Stimulated activated CD4-positive, alpha-beta T cell treated with anti-CD3 and anti-CD28 coated beads, Interleukin-1b, Interleukin-23, amount 100 ng/mL, for 24 hours (primary cell): ENCODE measurements at regions not wholly inside any gene's neighbourhood (a gene's known extent, or its start where the extent isn't known, plus 50 kb on each side); places are given as distances from the start of the nearest gene placed in this dataset.

Experiments
- DNase-seq, 4 experiments: peaks; one replicate each; pipeline ENCODE4 v3.0.0-alpha.2; 2020; ENCODE audit warnings: low read depth in 4 of 4, low spot score in 1 of 4

GRCh38 chr16:85433477-85433876 lies 179.6 kb upstream of the GSE1 start:
- DNase-seq, result no peak

GRCh38 chr16:85435286-85435685 lies 177.8 kb upstream of the GSE1 start:
- DNase-seq, result no peak

GRCh38 chr16:85435700-85436099 lies 177.4 kb upstream of the GSE1 start:
- DNase-seq, result no peak

- DNase-seq, result no peak
Observed at GRCh38 chr16:85436207-85436606, 176.9 kb upstream of the GSE1 start.

- DNase-seq, result no peak
Observed at GRCh38 chr16:85436636-85437165, 176.4 kb upstream of the GSE1 start.

- DNase-seq, result no peak
Observed at GRCh38 chr16:85437166-85438052, 175.7 kb upstream of the GSE1 start.

GRCh38 chr16:85438981-85439685 lies 174.0 kb upstream of the GSE1 start:
- no peak for DNase-seq

- DNase-seq, result no peak
Observed at GRCh38 chr16:85440744-85441143, 172.4 kb upstream of the GSE1 start.

GRCh38 chr16:85441189-85441889 lies 171.8 kb upstream of the GSE1 start:
- DNase-seq, result no peak

GRCh38 chr16:85441890-85442670 lies 171.0 kb upstream of the GSE1 start:
- no peak for DNase-seq

- DNase-seq, result no peak
Observed at GRCh38 chr16:85443116-85443515, 170.0 kb upstream of the GSE1 start.

GRCh38 chr16:85443531-85443930 lies 169.6 kb upstream of the GSE1 start:
- no peak for DNase-seq

GRCh38 chr16:85445064-85445778 lies 167.9 kb upstream of the GSE1 start:
- DNase-seq, result no peak

- no peak for DNase-seq
Observed at GRCh38 chr16:85445779-85446222, 167.3 kb upstream of the GSE1 start.

GRCh38 chr16:85446951-85447692 lies 166.0 kb upstream of the GSE1 start:
- no peak for DNase-seq

GRCh38 chr16:85447693-85448313 lies 165.3 kb upstream of the GSE1 start:
- no peak for DNase-seq

- DNase-seq, result no peak
Observed at GRCh38 chr16:85448557-85449190, 164.4 kb upstream of the GSE1 start.

GRCh38 chr16:85449191-85449884 lies 163.8 kb upstream of the GSE1 start:
- no peak for DNase-seq
